Sigmoid colon (tissue), 6 donors: ENCODE measurements at regions not wholly inside any gene's neighbourhood (a gene's known extent, or its start where the extent isn't known, plus 50 kb on each side); places are given as distances from the start of the nearest gene placed in this dataset.

Source experiments
- DNase-seq: peaks from one replicate; pipeline ENCODE4 v3.0.0-alpha.2; 2019
- H3K27ac ChIP-seq, 4 donors: fragments of 200-600 bp; sonication (generic); one replicate each; pipeline ENCODE4 v1.5.1; 2016 to 2019; ENCODE audit warnings: mild to moderate bottlenecking in 1 of 4
- H3K27me3 ChIP-seq, 3 donors: fragments of 200-600 bp; sonication (generic); one replicate each; pipeline ENCODE4 v1.5.1; 2019; ENCODE audit warnings: mild to moderate bottlenecking in 1 of 3
- H3K36me3 ChIP-seq, 4 donors: fragments of 200-600 bp; sonication (generic); one replicate each; pipeline ENCODE4 v1.5.1; 2016 to 2019
- H3K4me1 ChIP-seq, 4 donors: fragments of 200-600 bp; sonication (generic); one replicate each; pipeline ENCODE4 v1.5.1; 2017 to 2019
- H3K4me3 ChIP-seq, 4 donors: fragments of 200-600 bp; sonication (generic); one replicate each; pipeline ENCODE4 v1.5.1; 2017 to 2019; ENCODE audit warnings: mild to moderate bottlenecking in 2 of 4, moderate library complexity in 1 of 4
- H3K9me3 ChIP-seq, 4 donors: fragments of 200-600 bp in 3 of 4; sonication (generic) in 3 of 4; one replicate each; pipeline versions ENCODE4 v1.5.1 to v1.6.1; 2013 to 2019
- CTCF ChIP-seq, 4 experiments: fragments of 450-650 bp in 3 of 4; fragments of 200-600 bp in 1 of 4; IDR thresholded peaks; one replicate each; pipeline ENCODE4 v1.5.1; 2016 to 2019; ENCODE audit warnings: antibody characterized with exemption in 4 of 4, mild to moderate bottlenecking in 3 of 4, moderate library complexity in 2 of 4
- EP300 ChIP-seq, 4 donors: sonication (generic); formaldehyde crosslinking; IDR thresholded peaks; one replicate each; pipeline ENCODE4 v1.6.1; 2017; ENCODE audit warnings: antibody characterized with exemption in 4 of 4
- POLR2A ChIP-seq, 2 donors: fragments of 450-650 bp; IDR thresholded peaks; one replicate each; pipeline ENCODE4 v1.6.1; 2016; ENCODE audit warnings: antibody characterized with exemption in 2 of 2, mild to moderate bottlenecking in 2 of 2, moderate library complexity in 2 of 2
- POLR2AphosphoS5 ChIP-seq, 4 donors: sonication (generic); formaldehyde crosslinking; IDR thresholded peaks; one replicate each; pipeline ENCODE4 v1.6.1; 2017; ENCODE audit warnings: antibody characterized with exemption in 4 of 4
- WGBS, 2 donors: extraction: QIAGEN DNeasy Blood & Tissue Kit; methylation state at CpG; one replicate each; pipeline ENCODE4 v1.1.7; 2013; 5-methylcytosine and 5-hydroxymethylcytosine counted together
- intact Hi-C: fragments of 100-400 bp; cut with DNase I; formaldehyde crosslinking; loops from one replicate; pipeline ENCODE4 v1.15.1; 2023
- donor health status: healthy with polysubstance abuse.
- donor health status: healthy.

GRCh38 chr18:24628326-24628725 lies 167.9 kb downstream of the HRH4 start:
- H3K36me3 ChIP-seq = no peaks in the 10 kb centered on the region
- no peak overlapping the region for H3K27ac ChIP-seq
- H3K9me3 ChIP-seq = no peaks in the 10 kb centered on the region
- no peaks in the 10 kb centered on the region for H3K27me3 ChIP-seq
- intact Hi-C loops = no loop called here
- H3K4me1 ChIP-seq = peaks cover 0 to 9% (median 0%) of the 10 kb centered on the region in 4 donors
- no peak overlapping the region for H3K4me3 ChIP-seq
- 36 to 55% methylated on average over 1 of the region's 1 CpG for WGBS, 2 donors
- no peak for DNase-seq
- no peak for TF ChIP-seq EP300 (IDR thresholded peaks at IDR 0.05)
- TF ChIP-seq POLR2AphosphoS5 (IDR thresholded peaks at IDR 0.05) = no peak
- TF ChIP-seq POLR2A (IDR thresholded peaks at IDR 0.05) = no peak
- TF ChIP-seq CTCF (IDR thresholded peaks at IDR 0.05) = no peak

- no peaks in the 10 kb centered on the region for H3K27me3 ChIP-seq
- WGBS, 2 donors = 59 to 69% methylated on average over 3 of the region's 3 CpGs
- TF ChIP-seq POLR2A (IDR thresholded peaks at IDR 0.05) = no peak
- no peak for TF ChIP-seq CTCF (IDR thresholded peaks at IDR 0.05)
- no peak for TF ChIP-seq POLR2AphosphoS5 (IDR thresholded peaks at IDR 0.05)
- no peak for TF ChIP-seq EP300 (IDR thresholded peaks at IDR 0.05)
- no peak for DNase-seq
- intact Hi-C loops = no loop called here
- H3K36me3 ChIP-seq = no peaks in the 10 kb centered on the region
- H3K4me1 ChIP-seq = peaks cover 0 to 9% (median 0%) of the 10 kb centered on the region in 4 donors
- no peak overlapping the region for H3K4me3 ChIP-seq
- H3K27ac ChIP-seq = no peak overlapping the region
- no peaks in the 10 kb centered on the region for H3K9me3 ChIP-seq
Observed at GRCh38 chr18:24629921-24630320, 169.5 kb downstream of the HRH4 start.

DNA sequence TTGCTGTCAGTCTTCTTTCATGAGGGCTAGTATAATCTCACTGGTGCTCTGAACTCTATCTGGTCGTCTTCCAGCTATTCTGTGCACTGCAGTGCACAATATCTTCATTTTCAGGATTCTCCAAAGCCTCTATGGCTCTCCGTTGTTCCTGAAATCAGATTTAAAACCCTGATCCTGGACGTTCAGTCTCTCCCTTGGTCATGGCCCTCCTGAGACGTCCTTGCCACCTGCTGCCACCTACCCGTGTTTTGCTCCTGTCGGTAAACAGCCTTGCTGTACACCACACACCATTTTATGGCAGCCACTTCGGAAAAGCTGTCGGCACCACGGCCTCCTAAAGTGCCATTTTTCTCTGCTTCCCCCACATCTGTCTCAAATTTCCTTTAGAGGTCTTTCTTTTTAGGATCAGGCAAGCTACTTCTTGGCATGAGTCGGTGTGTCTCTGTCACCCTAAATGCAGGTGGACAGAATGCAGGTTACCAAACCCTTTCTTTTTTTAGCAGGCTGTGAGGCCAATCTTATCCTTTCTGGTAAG lies 170.0 kb downstream of the HRH4 start:
- WGBS, 2 donors = 42 to 66% methylated on average over 10 of the region's 10 CpGs
- no peak for TF ChIP-seq POLR2A (IDR thresholded peaks at IDR 0.05)
- TF ChIP-seq POLR2AphosphoS5 (IDR thresholded peaks at IDR 0.05) = no peak
- no peak for TF ChIP-seq EP300 (IDR thresholded peaks at IDR 0.05)
- TF ChIP-seq CTCF (IDR thresholded peaks at IDR 0.05) = no peak
- Histone ChIP-seq H3K4me1 (peaks cover 0 to 9% (median 0%) of the 10 kb centered on the region in 4 donors), H3K9me3 (no peaks in the 10 kb centered on the region), H3K36me3 (no peaks in the 10 kb centered on the region), H3K27ac (no peak overlapping the region), H3K27me3 (no peaks in the 10 kb centered on the region), H3K4me3 (no peak overlapping the region)
- intact Hi-C loops = no loop called here
- no peak for DNase-seq

DNA sequence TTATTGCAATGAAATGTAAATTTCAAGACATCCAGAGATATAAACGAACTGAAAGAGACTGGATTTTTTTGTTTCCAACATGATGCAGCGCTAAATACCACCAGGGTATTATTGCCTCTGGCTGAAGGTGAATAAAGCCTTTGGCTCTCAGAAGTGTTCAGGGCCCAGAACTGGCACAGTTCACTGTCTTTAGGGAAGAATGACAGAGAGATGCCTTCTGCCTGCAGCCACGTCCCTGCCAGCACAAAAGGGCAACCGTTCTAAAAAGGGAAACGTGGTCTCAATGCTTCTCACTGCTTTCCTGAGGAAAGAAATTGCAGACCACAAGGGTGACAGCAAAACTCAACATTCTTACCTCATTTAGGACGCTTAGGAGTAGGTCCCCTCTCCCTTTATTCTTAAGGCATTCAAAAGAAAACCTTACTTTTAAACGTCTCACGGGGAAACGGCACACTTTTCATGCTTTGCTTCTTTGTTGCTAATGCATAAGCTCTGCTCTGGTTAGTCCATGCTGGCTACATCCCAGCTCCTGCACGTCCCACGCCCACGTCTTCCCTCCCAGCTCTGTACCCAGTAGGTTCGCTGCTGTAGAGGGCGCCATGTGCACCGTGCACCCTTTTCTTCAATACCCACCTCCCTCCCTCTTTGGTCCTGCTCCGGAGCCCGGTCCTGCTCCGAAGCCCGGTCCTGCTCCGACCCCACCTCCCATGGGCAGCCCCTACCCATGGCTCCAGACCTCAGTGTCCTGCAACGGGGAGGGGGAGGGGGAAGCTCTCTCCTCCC lies 171.0 kb downstream of the HRH4 start:
- DNase-seq = no peak
- Histone ChIP-seq H3K36me3 (no peaks in the 10 kb centered on the region), H3K4me1 (peaks cover 0 to 9% (median 0%) of the 10 kb centered on the region in 4 donors), H3K9me3 (no peaks in the 10 kb centered on the region), H3K4me3 (no peak overlapping the region), H3K27ac (no peak overlapping the region), H3K27me3 (no peaks in the 10 kb centered on the region)
- 46 to 63% methylated on average over 21 of the region's 21 CpGs for WGBS, 2 donors
- TF ChIP-seq EP300 (IDR thresholded peaks at IDR 0.05) (no peak), CTCF (IDR thresholded peaks at IDR 0.05) (no peak), POLR2AphosphoS5 (IDR thresholded peaks at IDR 0.05) (no peak), POLR2A (IDR thresholded peaks at IDR 0.05) (no peak)
- intact Hi-C loops = no loop called here
